GM19043 (cell line): ENCODE measurements at regions not wholly inside any gene's neighbourhood (a gene's known extent, or its start where the extent isn't known, plus 50 kb on each side); places are given as distances from the start of the nearest gene placed in this dataset.
"Not testable (repeated sequence)": the region's sequence is repeated elsewhere in the genome, so short reads cannot be mapped to it uniquely, and the experiment has no call there.

ENCODE experiments used
- ATAC-seq: cut with Tn5 transposase; IDR thresholded peaks from one replicate; pipeline ENCODE4 v1.9.1; 2021; ENCODE audit warnings: low read depth; ENCODE audit not compliant: unreplicated experiment

DNA sequence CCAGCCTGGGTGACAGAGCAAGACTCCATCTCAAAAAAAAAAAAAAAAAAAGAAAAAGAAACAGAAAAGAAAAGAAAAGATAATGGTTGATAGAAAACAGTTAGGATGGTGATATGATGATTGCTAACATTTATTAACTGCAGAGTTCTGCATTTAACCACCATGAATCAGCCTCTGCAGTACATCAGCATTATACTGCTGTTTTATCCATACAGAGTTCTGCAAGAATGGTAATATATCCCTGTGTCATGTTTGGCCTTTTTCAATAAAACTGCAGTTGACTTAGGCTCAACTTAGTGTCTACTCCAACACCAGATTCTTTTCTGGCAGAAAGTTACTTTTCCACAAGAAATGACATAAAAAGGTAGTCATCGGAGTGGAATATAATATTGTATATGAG lies 62.6 kb downstream of the DUSP6 start:
- ATAC-seq: no peak

DNA sequence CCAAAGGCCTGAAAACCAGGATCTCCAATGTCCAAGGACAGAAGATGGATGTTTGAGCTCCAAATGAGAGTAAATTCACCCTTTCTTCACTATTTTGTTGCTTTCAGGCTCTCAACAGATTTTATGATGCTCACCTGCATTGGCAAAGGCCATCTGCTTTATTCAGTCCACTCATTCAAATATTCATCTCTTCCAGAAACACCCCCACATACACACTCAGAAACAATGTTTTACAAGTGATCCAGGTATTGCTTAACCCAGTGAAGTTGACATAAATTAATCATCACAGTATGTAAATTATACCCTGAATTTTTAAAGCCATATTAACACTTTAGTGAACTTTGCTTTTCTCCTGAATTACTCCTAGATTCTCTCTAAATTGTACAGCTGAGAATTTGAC lies 63.3 kb downstream of the DUSP6 start:
- ATAC-seq: no peak

DNA sequence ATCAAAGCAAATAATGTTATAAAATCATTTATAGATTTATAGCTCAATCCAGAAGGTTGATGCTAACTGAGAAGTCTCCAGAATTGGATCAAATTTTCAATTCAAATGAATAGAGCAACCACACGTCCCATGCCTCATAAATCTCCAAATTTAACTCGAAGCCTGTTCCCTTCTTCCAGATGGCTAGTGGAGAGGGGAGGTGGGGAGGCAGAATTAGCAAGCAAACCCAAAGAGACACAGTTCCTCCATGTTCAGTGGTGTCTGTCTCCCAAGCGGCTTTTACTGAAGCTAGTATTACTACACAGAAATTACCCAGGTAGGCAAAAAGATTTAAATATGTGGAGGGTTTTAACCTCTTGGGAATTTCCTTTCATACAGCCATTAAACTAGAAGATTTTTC lies 65.8 kb downstream of the DUSP6 start:
- ATAC-seq: no peak

DNA sequence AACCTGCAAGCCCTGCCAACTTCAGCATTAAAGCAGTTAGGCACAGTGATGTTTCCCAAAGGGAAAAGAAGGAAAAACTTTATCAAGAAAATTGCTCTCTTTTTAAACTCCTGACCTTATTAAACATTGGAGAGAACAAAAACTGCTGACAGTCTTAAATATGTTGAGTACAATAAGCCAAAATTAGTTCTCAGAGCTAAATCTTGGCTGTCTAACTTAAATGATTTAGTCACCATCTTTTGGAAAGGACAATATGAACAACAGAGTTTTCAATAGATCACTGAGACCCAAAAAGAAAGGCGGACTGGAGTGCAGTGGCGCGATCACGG lies 70.8 kb downstream of the DUSP6 start:
- no peak for ATAC-seq

DNA sequence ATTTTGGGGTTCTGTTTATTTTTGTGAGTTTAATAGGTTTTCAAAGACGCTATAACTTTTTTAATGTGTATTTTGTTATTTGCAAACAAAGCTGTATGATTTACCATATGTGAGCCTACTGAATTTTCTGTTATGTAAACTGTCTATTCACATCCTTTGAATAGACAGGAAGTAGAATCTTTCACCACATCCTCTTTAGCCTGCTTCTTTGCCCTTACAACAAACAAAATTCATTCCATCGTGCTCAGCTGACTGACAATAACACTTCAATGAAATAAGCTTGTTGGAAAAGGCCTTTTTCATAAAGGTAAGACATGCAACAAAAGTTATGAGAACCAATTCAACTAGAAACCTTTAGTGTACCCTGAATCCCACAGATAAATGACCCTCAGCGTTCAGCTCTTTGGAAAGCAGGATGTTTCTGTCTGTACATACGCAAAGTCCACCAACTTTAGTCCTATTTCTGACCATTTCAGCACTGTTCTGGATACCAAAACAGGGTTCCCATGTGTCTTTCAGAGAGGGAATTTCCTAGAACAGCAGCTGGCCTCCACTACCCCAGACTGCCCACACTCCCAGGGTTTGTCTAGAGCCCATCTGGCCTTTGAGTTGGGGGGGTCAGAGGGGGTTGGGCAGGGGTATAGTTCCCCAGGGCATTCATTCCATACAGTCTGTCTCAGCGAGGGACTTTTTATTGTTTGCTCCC lies 71.3 kb downstream of the DUSP6 start:
- ATAC-seq: peak; percentile 74

DNA sequence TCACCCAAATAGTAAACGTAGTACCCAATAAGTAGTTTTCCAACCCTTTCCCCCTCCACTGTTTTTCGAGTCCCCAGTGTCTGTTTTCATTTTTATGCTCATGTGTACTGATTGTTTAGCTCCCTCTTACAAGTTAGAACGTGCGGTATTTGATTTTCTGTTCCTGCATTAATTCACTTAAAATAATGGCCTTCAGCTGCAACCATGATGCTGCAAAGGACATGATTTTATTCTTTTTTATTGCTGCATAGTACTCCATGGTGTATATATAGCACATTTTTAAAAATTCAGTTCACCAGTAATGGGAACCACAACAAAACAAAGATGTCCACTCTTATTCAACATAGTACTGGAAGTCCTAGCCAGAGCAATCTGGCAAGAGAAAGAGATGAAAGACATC lies 72.8 kb downstream of the DUSP6 start:
- ATAC-seq: no peak

DNA sequence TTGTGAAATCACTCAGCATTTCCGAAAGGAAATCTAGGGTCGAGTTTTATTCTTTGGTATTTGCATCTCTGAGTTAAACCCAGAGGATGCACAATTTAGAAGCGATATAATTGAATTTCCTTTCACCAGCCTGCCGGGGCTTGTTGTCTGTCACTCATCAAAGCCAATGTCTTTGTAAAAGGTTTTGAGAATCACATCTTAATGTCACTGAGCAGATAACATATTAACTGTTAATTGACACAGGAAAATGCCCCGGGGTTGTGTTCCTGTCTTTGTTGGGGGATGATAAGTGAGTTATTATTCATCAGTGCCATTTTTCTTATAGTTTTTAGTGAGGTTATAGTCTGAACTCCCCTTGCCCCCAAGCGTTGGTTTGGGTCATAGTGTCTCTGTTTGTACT lies 73.4 kb downstream of the DUSP6 start:
- ATAC-seq: no peak

DNA sequence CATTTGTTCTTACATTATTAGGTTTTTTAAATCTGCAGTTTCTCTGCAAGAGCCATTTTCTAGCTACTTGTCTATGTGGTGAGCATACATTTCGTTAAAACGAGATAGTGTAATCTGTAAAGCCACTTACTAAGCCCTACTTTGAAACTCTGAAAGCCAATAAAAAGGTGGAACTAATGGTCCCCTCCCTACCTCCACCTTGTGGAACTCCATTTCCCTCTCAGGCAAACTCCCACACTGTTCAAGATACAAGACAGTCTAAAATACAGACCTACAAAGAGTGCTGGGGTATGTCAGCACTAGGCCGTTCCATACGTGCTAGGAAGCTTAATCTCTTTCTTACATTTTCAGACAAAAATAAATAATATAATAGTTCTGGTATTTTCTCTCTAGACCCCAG lies 74.1 kb downstream of the DUSP6 start:
- ATAC-seq: no peak

DNA sequence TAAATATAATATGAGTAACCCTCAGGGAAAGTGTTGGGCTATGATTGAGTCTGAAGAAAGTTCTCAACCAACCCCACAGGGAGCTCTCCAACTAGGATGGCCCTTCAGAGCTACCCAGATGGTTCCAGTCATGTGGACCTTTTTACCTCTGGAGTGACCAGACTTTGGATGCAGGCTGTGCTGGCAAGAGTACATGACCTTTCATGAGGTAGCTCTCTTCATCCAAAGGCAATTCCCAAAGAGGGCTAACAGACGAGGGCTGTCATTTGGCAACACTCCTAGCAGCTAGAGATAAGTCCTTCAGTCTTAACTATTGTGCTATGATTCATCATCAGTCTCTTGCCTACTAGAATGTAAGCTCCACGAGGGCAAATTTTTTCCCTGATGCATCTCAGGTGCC lies 75.4 kb downstream of the DUSP6 start:
- ATAC-seq: no peak

DNA sequence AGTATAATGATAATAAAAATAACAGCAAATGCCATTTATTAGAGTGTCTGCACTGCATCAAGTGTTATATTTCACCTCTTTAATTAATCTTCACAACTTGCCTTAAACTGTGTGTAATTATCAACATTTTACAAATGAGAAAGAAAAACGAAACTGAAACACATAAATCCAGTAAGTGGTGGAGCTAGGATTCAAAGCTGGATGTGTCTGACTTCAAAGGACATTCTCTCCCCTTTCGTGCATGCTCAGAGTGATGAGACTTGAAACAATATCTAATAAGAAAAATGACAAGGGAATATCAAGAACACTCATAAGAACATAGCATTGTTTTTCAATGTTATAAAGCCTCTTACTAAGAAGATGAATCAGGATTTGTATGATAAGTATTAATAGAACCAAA lies 78.8 kb downstream of the DUSP6 start:
- no peak for ATAC-seq

DNA sequence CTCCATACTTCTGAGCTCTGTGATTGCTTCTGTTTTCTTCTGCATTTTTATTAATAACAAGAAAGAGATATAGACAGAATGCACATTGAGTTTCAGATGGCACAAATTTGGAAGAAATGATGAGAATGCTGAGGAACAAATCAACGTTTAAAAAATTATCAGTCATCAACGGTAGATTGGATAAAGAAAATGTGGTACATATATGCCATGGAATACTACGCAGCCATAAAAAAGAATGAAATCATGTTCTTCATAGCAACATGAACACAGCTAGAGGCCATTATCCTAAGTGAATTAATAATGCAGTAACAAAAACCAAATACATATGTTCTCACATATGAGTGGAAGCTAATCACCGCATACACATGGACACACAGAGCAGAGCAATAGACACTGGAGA lies 81.8 kb downstream of the DUSP6 start:
- ATAC-seq: no peak

DNA sequence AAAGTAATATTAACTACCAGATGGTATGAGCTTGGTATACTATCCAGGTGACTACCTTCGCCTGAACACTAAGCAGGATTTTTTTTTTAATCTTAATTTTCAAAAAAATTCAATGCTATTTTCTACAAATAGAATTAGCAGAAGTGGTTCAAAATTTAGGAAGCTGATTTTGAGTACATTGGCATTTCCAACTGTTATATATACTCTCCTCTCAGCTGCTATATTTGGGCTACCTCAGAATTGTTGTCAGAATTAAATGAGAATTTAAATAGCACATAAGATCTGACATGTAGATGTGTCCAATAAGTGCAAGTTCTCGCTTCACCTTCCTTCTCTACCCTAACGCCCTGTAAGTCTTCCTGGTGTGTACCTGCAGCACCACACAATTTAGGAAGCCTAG lies 83.1 kb downstream of the DUSP6 start:
- ATAC-seq: no peak

DNA sequence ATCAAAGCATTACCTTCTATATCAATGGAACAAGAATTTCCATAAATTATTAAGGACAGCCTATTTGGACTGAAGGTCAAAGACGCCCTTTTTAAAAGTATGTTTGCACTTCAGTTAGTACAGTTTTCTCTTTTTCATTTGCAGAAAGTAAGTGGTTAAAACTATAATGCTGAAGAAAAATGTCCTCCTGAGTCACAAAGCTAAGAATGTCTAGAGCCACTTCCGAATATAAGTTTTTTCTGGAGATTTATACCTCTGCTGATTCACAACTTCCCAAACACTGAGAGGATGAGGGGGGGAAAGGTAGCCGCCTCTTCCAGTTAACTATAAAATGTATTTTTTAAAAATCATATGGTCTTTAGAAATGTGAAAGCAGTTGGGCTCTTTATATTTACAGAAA lies 84.9 kb downstream of the DUSP6 start:
- no peak for ATAC-seq

DNA sequence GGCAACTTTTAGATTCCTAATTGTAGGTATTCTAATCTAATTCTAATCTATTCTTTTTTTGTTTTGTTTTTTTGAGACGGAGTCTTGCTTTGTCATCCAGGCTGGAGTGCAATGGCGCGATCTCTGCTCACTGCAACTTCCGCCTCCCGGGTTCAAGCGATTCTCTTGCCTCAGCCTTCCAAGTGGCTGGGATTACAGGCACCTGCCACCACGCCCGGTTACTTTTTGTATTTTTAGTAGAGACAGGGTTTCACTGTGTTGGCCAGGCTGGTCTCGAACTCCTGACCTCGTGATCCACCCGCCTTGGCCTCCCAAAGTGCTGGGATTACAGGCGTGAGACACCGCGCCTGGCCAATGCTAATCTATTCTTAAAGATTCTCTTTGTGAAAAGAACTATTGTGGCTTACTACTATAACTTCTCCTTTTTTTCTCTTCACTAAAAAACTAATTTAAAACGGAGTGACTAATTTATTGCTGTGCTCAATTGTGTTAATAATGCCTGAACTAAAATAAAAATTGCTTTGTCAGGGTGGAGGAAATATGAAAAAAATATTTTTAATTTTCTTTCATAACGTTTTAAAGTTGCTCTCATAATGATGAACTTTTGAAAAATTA lies 85.6 kb downstream of the DUSP6 start:
- ATAC-seq: not testable (repeated sequence)

DNA sequence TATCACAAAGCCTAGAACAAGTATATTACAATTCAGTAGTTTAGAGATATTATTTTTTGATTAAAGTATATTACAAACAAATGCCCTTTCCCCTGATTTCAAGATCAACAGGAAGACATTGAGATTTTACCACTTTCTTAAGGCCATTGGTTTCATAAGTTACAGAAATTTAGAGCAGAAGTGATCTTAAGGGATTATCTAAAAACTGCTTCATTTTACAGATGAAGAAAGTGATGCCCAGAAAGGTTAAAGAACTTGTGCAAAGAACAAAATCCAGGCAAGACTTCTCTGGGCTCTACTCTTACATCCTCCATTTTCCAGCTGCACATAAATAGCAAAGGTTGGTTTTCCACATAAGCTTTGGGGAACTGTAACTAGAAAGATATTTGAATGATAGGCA lies 87.5 kb downstream of the DUSP6 start:
- no peak for ATAC-seq

DNA sequence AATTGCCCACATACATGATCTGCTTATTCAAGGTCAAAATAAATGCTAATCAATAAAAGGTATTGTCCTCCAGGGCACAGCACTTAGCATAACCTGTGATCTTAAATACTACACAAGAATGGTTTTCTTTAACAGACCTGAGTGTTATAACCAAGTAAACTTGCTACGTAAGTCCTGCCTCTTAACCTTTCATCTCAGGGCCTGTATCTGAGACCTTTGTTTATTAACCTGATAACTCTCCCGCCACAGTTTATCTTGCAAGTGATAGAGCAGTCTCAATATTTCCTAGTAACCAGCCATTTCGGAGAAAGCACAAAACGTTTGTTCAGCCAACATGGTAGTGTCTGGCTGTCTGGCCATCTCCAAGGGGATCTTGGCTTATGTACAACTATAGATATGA lies 88.4 kb downstream of the DUSP6 start:
- no peak for ATAC-seq

DNA sequence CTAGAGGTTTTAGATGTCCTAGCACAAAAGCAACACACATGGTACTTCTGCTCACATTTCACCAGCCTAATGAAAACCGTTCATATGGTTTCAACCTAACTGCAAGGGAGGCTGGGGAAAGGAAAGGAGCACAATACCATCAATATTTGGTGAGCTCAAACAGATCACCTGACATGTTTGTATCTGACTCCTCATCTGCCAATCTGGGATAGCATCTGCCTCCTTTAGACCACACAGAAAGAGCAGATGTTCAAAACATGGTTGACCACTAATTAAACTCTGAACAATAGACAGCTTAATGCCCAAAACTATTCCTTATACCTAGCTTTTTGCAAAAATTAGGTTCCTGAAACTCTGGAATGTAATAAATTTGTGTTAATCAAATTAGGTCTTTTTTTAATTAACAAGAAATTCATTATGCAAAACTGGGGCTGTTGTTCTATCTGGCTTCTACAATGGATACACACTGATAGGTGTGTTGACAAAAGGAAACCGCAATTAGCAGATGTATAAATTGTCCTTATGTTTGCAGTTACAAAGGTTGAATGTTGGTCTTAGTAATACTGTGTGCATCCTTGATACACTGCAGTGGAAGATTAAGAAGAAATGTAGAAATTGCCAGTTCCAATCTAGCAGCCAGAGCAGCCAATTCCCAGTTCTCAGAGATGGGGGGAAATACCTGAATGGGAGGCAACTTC lies 89.3 kb downstream of the DUSP6 start:
- no peak for ATAC-seq

DNA sequence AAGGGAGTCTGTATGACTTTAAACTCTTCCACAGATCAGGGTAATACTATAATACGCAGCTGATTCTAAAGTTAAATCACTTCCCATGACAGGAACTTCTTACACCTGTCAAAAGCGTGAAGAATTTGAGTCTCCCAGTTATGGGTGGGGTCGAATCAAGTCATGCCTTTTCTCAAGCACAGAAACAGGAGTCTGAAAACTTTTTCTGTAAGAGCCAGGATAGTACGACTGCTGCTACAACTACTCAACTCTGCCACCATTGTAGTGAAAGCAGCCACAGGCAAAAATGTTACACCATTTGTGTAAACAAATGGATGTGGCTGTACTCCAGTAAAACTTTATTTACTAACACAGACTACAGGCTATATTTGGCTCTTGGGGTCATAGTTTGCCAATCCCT lies 90.3 kb downstream of the DUSP6 start:
- ATAC-seq: no peak

DNA sequence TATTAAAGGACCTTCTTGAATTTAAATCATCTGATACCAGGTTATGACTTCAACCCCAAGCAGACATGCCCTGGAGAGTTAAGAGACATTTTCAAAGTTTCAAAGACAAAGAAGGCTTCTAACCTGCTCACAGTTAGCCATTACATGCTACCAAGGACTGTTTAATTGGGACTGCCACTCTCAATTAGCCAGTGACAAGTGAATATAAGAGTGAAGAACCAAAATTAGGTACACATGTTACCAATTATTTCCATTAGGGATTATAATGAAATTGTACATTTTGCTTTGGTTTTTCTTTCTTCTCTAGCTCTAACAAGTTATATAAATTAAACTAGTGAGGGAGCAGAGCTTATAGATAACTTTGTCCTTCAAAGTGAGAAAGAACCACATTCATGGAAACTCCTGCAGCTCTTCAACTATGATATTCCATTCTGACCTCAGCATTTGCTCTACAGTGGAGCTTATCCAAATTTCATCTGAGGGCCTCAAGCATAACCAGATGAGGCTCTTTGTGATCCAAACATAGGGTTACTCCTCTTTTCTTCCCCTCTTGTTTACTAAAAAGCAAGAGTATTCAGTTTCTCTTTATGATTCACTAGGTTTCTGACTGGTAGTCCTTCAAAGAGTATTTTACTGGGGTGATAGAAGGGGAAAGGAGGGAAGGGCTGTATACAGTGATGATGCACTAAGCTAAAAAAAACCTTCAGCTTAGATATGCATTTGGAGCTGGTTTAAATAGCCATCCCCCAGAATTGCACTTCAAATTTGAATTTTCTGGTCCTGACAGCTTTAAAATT lies 91.3 kb downstream of the DUSP6 start:
- no peak for ATAC-seq

DNA sequence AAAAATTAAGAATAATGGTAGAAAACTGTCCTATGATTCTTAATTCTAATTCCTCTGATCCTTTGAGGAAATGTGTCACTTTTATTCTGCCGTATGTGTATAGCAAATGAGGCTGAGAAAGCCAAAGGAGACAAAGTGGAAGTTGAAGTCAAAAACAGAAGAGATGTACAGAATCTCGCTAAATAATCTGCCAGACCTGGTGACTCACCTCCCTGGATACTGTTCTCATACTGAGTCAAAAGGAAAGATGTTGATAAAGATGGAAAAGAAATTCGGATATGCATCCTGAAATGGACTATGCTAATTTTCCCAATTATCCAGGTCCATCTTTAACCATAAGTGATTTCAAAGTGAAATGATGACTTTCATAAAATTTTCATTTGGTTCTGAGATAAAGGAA lies 92.5 kb downstream of the DUSP6 start:
- no peak for ATAC-seq

DNA sequence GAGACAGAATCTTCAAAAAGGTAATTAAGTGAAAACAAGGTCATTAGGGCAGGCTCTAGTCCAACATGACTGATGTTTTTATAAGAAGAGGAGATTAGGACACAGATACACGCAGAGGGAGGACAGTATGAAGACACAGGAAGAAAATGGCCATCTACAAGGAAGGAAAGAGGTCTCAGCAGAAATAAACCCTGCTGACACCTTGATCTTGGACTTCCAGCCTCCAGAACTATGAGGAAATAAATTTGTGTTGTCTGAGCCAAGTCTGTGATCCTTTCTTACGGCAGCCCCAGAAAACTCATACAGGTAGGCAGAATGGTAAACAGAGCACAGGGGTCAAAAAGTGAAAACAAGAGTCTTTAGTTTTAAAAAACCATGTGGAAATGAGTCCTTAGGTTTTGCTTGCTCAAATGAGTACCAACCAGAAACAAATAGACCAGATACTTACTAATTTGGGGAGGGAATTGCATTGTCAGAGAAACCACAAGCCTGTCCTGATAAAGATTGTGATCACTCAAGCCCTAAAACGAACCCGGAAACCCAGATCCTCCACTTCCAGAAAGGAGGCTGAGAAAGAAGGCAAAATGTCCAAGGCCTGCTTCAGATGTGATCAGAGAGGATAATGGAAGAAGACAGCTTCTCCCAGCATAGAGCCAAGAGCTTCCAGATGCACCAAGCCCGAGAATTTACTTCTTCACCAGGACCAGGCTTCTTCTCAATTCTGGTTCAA lies 93.9 kb downstream of the DUSP6 start:
- ATAC-seq: no peak
